ENCODE measurements at regions not wholly inside any gene's neighbourhood (a gene's known extent, or its start where the extent isn't known, plus 50 kb on each side); places are given as distances from the start of the nearest gene placed in this dataset.

DNA sequence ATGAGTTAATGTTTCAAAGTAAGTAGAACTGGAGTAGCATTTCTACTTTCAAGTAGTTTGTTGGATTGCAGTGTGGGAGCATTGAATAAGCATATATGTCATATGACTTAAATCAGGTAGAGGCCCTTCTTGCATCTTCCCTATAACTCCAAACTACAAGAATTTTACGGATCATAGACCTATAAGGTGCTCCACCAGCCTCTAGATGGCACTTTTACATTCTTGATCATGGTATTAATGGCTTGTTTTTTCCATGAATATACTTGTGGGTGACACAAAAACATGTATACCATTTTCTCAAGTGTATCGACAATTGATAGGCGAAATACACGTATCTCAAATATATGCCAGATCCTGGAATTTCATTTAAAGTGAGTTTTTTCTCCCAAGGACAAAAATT is 311.1 kb downstream of the ZPLD1 start:
- intact Hi-C loops (cut with micrococcal nuclease): loop anchor here (5.0 kb wide), 1 partner anchor 74 kb away; no protein-coding TSS in a partner anchor

DNA sequence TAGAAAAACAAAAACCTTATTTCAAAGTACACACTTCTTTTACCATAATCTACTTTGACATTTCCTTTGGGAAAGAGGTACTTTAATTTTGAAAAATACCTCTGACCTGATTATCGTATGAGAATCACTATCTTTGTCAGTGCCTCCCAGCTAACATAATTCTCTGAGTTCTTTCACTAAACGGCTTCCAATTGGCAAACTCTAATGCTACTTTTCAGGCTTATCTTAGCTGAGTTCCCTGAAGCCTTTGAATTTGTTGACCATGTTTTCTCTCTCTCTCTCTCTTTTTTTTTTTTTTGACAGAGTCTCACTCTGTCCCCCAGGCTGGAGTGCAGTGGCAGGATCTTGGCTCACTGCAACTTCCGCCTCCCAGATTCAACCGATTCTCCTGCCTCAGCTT is 312.8 kb downstream of the ZPLD1 start:
- intact Hi-C loops (cut with micrococcal nuclease): loop anchor here (5.0 kb wide), 1 partner anchor 75 kb away; no protein-coding TSS in a partner anchor

- intact Hi-C loops (cut with micrococcal nuclease): loop anchor here (5.0 kb wide), 1 partner anchor 76 kb away; no protein-coding TSS in a partner anchor
Observed at GRCh38 chr3:102748646-102749045, 313.8 kb downstream of the ZPLD1 start.

DNA sequence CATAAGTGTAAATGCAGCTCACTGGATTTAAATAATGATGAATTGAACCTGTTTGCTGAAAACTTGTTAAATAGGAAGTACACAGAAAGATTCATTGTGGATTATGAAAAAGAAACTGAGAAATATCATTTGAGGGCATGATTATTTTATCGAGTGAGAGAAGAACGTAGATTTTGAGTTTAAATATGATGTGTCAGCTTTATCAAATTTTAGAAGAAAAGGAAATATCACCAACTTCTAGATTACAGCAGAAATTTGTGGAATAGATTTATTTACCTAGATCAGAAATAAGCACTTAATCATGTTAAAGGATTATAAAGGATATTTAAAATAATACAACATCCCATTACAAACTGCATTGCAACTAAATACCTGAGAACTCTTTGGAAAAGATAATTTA is 315.5 kb downstream of the ZPLD1 start:
- intact Hi-C loops (cut with micrococcal nuclease): no loop called here

DNA sequence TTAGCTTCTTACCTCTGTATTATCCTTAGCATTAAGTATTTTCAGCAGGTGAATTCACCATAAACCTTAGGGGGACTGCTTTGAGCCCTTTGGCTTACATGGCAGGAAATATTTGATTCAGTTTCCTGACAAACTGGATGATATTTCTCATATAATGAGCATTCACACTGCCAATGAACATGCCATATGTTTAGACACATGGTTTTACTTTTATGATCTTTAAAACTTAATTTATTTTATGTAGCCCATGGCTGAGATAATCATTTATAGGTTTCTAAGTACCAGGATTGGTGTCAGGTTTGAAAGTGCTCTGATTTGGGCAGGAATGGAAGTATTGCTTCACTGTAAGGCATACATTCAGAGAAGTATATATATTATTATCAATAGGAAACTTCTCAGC is 319.1 kb downstream of the ZPLD1 start:
- intact Hi-C loops (cut with micrococcal nuclease): no loop called here

GRCh38 chr3:102756706-102757105 is 321.9 kb downstream of the ZPLD1 start:
- intact Hi-C loops (cut with micrococcal nuclease): no loop called here

GRCh38 chr3:102757950-102758349 is 323.1 kb downstream of the ZPLD1 start:
- intact Hi-C loops (cut with micrococcal nuclease): no loop called here

- intact Hi-C loops (cut with micrococcal nuclease): no loop called here
Observed at GRCh38 chr3:102761766-102762165, 327.0 kb downstream of the ZPLD1 start.

DNA sequence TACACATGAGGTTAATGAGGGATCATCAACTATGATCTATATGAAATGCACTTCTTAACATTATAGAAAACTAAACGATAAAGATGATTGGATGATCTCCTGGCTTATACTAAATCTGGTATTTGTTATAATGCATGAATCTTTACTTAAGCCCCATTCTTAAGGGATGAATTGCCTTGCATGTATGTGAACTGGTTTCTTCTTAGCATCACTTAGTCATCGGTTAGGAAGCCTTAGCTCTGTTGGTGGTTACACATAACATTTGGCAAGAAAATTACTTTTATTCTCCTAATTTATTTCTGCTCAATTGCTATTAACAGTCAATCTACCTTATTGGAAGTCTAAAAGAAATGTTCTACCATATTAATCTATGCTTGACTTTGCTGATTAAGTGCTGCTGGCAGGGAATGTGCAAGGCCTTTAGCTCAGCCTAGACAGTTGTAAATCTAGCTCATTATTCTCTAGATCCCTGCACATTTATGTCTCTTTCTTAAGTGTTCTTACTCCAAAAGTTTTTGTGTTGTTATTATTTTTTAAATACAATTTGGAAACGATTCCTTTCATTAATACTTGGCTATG is 356.0 kb downstream of the ZPLD1 start:
- intact Hi-C loops (cut with micrococcal nuclease): no loop called here

DNA sequence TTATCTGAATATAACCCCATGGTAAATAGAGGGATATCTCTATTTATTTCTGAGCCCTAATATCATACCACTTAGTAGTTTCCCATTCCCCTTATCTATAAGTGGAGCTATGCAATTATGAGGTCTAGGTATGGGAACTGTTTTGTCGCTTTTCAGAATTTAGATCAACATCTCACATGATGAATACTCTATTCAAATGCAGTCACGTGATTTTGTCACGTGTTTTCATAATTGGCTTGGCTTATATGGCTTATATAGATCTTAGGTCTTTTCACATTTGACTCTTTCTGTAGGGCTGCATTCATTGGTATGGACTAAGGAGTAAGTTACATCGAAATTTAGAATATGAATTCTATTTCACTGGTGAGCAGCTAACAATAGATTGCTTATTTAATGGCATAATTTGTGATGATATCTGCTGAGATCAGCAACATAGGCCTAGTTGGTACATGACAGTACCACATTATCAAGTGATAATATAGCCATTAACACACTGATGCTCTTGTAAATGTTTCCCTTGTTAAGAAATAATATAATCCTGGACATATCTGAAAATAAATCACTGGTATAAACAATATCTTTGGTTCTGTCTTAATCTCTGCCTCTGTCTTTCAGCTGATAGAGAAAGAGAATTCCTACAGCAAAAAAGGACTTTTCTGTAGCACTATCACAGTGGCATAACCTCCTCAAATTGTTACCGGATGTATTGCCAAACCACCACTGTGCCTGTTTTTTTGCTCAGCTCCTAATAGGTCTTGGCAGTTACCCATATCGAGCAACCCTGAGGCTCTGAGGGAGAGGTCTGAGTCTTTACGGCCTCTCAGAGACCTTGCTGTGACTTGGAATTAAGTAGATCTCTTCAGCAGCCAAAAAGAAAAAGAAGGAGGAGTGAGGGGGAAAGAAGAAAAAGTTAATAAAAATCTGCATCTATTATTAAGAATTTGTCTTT is 357.1 kb downstream of the ZPLD1 start:
- intact Hi-C loops (cut with micrococcal nuclease): no loop called here

GRCh38 chr3:102796804-102797203 is 362.0 kb downstream of the ZPLD1 start:
- intact Hi-C loops (cut with micrococcal nuclease): no loop called here

DNA sequence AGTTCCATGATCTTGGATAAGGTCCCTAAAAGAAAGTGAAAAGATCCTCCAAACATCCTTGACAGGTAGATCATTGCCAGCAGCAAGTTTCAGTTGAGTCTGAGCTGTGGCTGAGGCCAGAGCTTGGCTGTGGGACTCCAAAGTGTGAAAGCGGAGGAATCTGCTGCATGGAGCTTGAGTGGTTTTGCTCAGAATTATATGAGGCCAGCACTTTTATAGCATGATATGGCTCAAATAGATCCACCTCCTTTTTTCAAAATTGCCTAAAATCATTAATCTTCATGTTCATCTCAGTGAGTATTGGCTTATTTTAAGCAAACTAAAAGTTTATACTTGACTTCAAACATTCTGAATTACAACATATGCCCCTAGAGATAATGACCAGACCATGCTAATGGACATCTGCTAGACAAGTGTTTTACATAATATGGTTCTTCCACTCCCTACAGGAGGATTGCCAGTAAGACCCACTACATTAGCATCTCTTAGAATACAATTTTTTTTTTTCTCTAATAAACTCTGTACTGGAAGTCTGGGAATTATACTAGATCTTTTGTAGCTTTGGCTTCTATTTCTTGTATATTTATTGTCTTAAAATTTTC is 368.1 kb downstream of the ZPLD1 start:
- intact Hi-C loops (cut with micrococcal nuclease): no loop called here

GRCh38 chr3:102810937-102811336 is 376.1 kb downstream of the ZPLD1 start:
- intact Hi-C loops (cut with micrococcal nuclease): no loop called here

DNA sequence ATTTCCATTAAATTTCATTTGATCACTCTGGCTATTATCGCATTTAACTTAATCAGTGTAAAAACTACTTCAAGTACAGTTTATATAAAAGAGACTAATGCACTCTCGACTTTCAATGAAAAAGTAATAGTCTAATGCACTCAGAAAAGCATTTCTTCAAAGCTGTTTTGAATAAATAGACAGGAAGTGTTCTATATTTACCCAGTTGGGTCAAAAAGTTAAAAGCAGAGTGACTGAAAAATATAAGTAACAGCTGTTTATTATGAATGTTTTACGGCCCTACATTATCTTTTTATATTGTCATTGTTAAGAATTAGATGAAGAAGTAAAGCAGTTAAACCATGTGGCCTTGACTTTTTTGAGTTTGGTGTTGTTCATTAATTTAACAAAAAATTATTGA is 391.8 kb downstream of the ZPLD1 start:
- intact Hi-C loops (cut with micrococcal nuclease): no loop called here

DNA sequence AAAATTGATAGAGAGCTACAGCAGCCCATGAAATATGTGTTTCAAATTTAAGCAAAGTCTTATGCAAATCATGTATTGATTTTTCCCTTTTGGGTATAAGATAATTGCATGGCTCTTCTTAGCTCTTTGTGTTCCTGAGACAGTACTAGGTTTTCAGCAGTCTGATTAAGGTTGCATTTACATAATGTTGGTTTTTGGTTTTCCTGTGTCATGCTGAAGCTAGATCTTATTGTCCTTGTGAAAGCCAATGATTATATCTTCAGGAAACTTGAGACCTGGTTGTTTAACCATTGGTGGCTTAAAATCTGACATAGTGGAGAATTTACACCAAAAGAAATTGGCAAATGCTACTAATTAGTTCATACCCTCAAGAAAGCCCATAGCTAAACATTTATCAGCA is 392.6 kb downstream of the ZPLD1 start:
- intact Hi-C loops (cut with micrococcal nuclease): no loop called here

DNA sequence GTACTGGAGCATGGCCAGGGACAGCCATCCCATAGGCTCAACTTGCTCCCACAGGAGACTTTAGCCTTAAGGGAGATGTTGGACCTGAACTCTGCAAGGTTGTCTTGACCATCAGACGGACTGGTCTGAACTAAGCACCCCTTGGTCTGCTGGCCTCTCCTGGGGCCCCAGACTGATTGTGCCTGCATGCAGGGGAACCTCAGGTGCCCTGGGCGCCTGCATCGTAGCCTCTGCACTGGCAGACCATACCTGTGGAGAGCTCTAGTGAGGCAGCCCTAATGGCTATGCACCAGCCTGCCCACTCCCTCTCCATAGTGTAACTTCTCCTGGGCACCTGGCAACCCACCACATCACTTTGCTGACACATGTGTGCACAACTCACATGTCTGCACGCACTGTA is 395.6 kb downstream of the ZPLD1 start:
- intact Hi-C loops (cut with micrococcal nuclease): no loop called here

- intact Hi-C loops (cut with micrococcal nuclease): no loop called here
Observed at GRCh38 chr3:102841866-102842265, 407.1 kb downstream of the ZPLD1 start.

DNA sequence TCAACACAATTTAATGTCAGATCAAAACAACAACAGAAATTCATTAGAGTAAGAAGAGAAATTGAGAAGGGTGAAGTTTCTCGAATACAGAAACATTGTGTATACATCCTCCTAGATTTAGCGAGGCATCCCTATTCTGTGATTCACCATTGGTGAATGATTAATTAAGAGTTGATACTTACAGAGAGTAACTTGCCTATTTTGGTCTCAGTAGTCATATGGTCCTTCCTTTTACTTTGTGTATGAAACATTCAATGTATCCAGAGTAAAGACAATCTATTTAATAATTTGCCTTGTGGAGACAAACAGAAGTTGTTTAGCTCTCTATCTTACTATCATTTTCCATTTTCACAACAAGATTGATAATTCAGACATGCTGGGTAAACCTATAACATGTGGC is 432.0 kb downstream of the ZPLD1 start:
- intact Hi-C loops (cut with micrococcal nuclease): no loop called here

DNA sequence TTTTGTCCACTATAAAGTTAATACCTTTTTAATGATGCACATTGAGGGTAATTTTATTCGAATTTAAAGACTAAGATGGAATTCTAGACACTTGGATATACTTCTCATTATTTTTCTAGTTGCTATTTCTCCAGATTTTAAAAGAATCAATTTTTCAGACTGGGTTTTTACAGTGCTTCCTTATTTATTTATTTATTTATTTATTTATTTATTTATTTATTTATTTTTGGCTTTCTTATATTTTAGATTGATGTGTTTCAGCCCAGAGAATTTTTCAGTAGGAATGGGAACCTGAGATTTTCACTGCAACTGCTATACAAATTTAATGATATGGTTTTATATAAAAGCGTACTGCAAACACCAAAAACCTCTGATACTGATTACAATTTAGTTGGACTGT is 448.7 kb downstream of the ZPLD1 start:
- intact Hi-C loops (cut with micrococcal nuclease): no loop called here

GRCh38 chr3:102885289-102885688 is 450.5 kb downstream of the ZPLD1 start:
- intact Hi-C loops (cut with micrococcal nuclease): no loop called here

DNA sequence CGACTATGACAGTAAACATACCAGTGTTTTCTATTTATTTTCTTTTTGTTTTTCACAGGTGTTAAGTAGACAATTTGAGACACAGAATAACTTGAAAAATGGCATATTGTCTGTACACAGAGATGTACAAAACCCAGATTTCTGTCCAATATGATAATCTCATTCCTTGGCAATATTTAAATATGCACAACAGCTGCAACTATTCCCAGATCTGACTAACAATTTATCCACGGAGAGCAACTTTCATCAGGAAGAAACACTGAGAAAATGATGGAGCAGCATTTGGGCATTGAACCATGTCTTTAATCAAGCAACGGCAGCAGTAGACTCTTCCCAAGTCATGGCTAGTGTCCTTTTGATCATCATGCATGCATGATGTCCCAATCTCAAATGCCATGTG is 452.6 kb downstream of the ZPLD1 start:
- intact Hi-C loops (cut with micrococcal nuclease): no loop called here

DNA sequence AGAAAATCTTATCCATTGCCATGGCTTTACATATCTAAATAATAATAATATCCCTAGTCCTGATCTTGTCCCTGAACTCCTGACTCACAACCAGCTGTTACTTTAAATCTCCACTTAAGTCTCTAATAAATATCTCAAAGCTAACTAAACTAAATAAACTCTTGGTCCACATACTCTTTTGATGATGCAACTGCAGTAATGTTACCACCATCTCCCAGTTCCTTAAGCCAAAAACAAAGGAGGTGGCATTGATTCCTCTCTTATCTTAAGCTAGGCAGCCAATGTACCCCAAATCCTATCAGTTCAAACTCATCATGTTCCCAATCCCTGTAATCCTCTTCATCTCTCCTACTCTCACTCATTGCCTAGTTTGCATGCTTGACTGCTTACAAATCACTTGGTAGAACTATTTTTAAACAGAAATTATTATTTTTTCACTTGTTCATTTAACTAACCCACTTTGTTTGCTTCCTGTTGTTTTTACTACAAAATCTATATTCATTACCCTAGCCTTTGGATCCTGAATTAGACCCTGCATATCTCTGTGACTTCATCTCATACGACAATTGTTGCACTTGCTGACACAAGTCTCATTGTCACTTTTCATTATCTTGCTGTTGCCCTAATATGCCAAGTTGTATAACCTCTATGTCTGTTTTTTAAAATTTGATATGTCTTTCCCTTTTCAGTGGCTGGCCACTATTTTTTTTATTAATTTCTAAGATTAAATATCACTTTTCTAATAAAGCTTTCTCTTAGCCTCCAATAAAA is 462.2 kb downstream of the ZPLD1 start:
- intact Hi-C loops (cut with micrococcal nuclease): no loop called here
